ENCODE measurements at regions not wholly inside any gene's neighbourhood (a gene's known extent, or its start where the extent isn't known, plus 50 kb on each side); places are given as distances from the start of the nearest gene placed in this dataset.
"Not testable (repeated sequence)": the region's sequence is repeated elsewhere in the genome, so short reads cannot be mapped to it uniquely, and the experiment has no call there.

GRCh38 chrX:97863261-97863660, 979.6 kb downstream of the RPA4 start:
- H3K36me3 ChIP-seq (ENCODE audit: insufficient read depth, low read depth, low read length): no peaks in the 10 kb centered on the region
- no peak overlapping the region; the same call in 1 of the 2 replicates for H3K9ac ChIP-seq (ENCODE audit: low read depth, low read length)
- H3K4me1 ChIP-seq (ENCODE audit: insufficient read depth, low read length): no peaks in the 10 kb centered on the region
- no peaks in the 10 kb centered on the region for H3K9me3 ChIP-seq (ENCODE audit: insufficient read depth, low read depth, low read length)
- no peak overlapping the region for H3K4me3 ChIP-seq (ENCODE audit: low read length)
- no peaks in the 10 kb centered on the region for H3K27me3 ChIP-seq (ENCODE audit: insufficient read depth, low read length)
- H3K27ac ChIP-seq (ENCODE audit: low read length): no peak overlapping the region

- no peaks in the 10 kb centered on the region for H3K27me3 ChIP-seq (ENCODE audit: insufficient read depth, low read length)
- no peak overlapping the region for H3K9ac ChIP-seq (ENCODE audit: low read depth, low read length)
Measured at GRCh38 chrX:97867266-97867665, 983.6 kb downstream of the RPA4 start.

GRCh38 chrX:97876697-97877407, 993.1 kb downstream of the RPA4 start:
- H3K27ac ChIP-seq (ENCODE audit: low read length): no peak overlapping the region
- H3K9ac ChIP-seq (ENCODE audit: low read depth, low read length): no peak overlapping the region
- H3K27me3 ChIP-seq (ENCODE audit: insufficient read depth, low read length): no peaks in the 10 kb centered on the region
- H3K36me3 ChIP-seq (ENCODE audit: insufficient read depth, low read depth, low read length): no peaks in the 10 kb centered on the region
- no peaks in the 10 kb centered on the region for H3K9me3 ChIP-seq (ENCODE audit: insufficient read depth, low read depth, low read length)
- H3K4me1 ChIP-seq (ENCODE audit: insufficient read depth, low read length): no peaks in the 10 kb centered on the region
- no peak overlapping the region for H3K4me3 ChIP-seq (ENCODE audit: low read length)

More at GRCh38 chrX:97867266-97867665, 983.6 kb downstream of the RPA4 start:
- Histone ChIP-seq H3K9me3 (ENCODE audit: insufficient read depth, low read depth, low read length) (no peaks in the 10 kb centered on the region), H3K4me1 (ENCODE audit: insufficient read depth, low read length) (no peaks in the 10 kb centered on the region), H3K4me3 (ENCODE audit: low read length) (no peak overlapping the region), H3K36me3 (ENCODE audit: insufficient read depth, low read depth, low read length) (no peaks in the 10 kb centered on the region), H3K27ac (ENCODE audit: low read length) (no peak overlapping the region)

GRCh38 chrX:97882306-97882705, 998.6 kb downstream of the RPA4 start:
- no peak overlapping the region for H3K4me3 ChIP-seq (ENCODE audit: low read length)
- no peaks in the 10 kb centered on the region for H3K9me3 ChIP-seq (ENCODE audit: insufficient read depth, low read depth, low read length)
- H3K27ac ChIP-seq (ENCODE audit: low read length): no peak overlapping the region
- no peaks in the 10 kb centered on the region for H3K36me3 ChIP-seq (ENCODE audit: insufficient read depth, low read depth, low read length)
- no peak overlapping the region for H3K9ac ChIP-seq (ENCODE audit: low read depth, low read length)
- H3K27me3 ChIP-seq (ENCODE audit: insufficient read depth, low read length): no peaks in the 10 kb centered on the region
- H3K4me1 ChIP-seq (ENCODE audit: insufficient read depth, low read length): no peaks in the 10 kb centered on the region

- Histone ChIP-seq H3K27me3 (ENCODE audit: insufficient read depth, low read length) (no peaks in the 10 kb centered on the region), H3K9ac (ENCODE audit: low read depth, low read length) (no peak overlapping the region), H3K4me3 (ENCODE audit: low read length) (no peak overlapping the region), H3K27ac (ENCODE audit: low read length) (no peak overlapping the region), H3K36me3 (ENCODE audit: insufficient read depth, low read depth, low read length) (no peaks in the 10 kb centered on the region), H3K9me3 (ENCODE audit: insufficient read depth, low read depth, low read length) (no peaks in the 10 kb centered on the region), H3K4me1 (ENCODE audit: insufficient read depth, low read length) (peaks cover 4% of the 10 kb centered on the region; the same call in 1 of the 2 replicates)
Measured at GRCh38 chrX:97895751-97896150, 1012.0 kb downstream of the RPA4 start.

GRCh38 chrX:97897998-97898397, 1014.3 kb downstream of the RPA4 start:
- Histone ChIP-seq H3K9me3 (ENCODE audit: insufficient read depth, low read depth, low read length) (no peaks in the 10 kb centered on the region), H3K4me3 (ENCODE audit: low read length) (no peak overlapping the region), H3K27me3 (ENCODE audit: insufficient read depth, low read length) (no peaks in the 10 kb centered on the region), H3K36me3 (ENCODE audit: insufficient read depth, low read depth, low read length) (no peaks in the 10 kb centered on the region), H3K9ac (ENCODE audit: low read depth, low read length) (no peak overlapping the region), H3K4me1 (ENCODE audit: insufficient read depth, low read length) (peaks cover 4% of the 10 kb centered on the region; the same call in 1 of the 2 replicates), H3K27ac (ENCODE audit: low read length) (no peak overlapping the region)

- Histone ChIP-seq H3K9me3 (ENCODE audit: insufficient read depth, low read depth, low read length) (no peaks in the 10 kb centered on the region), H3K27ac (ENCODE audit: low read length) (no peak overlapping the region), H3K36me3 (ENCODE audit: insufficient read depth, low read depth, low read length) (no peaks in the 10 kb centered on the region), H3K27me3 (ENCODE audit: insufficient read depth, low read length) (no peaks in the 10 kb centered on the region), H3K9ac (ENCODE audit: low read depth, low read length) (no peak overlapping the region), H3K4me3 (ENCODE audit: low read length) (no peak overlapping the region), H3K4me1 (ENCODE audit: insufficient read depth, low read length) (peaks cover 4% of the 10 kb centered on the region; the same call in 1 of the 2 replicates)
Measured at GRCh38 chrX:97898798-97899197, 1015.1 kb downstream of the RPA4 start.

- peaks cover 5% of the 10 kb centered on the region; the same call in 1 of the 2 replicates for H3K9me3 ChIP-seq (ENCODE audit: insufficient read depth, low read depth, low read length)
- no peaks in the 10 kb centered on the region for H3K36me3 ChIP-seq (ENCODE audit: insufficient read depth, low read depth, low read length)
- no peak overlapping the region for H3K27ac ChIP-seq (ENCODE audit: low read length)
- H3K9ac ChIP-seq (ENCODE audit: low read depth, low read length): no peak overlapping the region
- H3K4me1 ChIP-seq (ENCODE audit: insufficient read depth, low read length): no peaks in the 10 kb centered on the region
- H3K27me3 ChIP-seq (ENCODE audit: insufficient read depth, low read length): no peaks in the 10 kb centered on the region
- no peak overlapping the region for H3K4me3 ChIP-seq (ENCODE audit: low read length)
Measured at GRCh38 chrX:97907791-97908190, 1024.1 kb downstream of the RPA4 start.

- H3K4me3 ChIP-seq (ENCODE audit: low read length): no peak overlapping the region
- no peak overlapping the region for H3K27ac ChIP-seq (ENCODE audit: low read length)
- H3K27me3 ChIP-seq (ENCODE audit: insufficient read depth, low read length): no peaks in the 10 kb centered on the region
- H3K9ac ChIP-seq (ENCODE audit: low read depth, low read length): no peak overlapping the region
- H3K4me1 ChIP-seq (ENCODE audit: insufficient read depth, low read length): no peaks in the 10 kb centered on the region
- no peaks in the 10 kb centered on the region for H3K36me3 ChIP-seq (ENCODE audit: insufficient read depth, low read depth, low read length)
- H3K9me3 ChIP-seq (ENCODE audit: insufficient read depth, low read depth, low read length): peaks cover 5% of the 10 kb centered on the region; the same call in 1 of the 2 replicates
Measured at GRCh38 chrX:97909245-97909644, 1025.5 kb downstream of the RPA4 start.

GRCh38 chrX:97915390-97915789, 1031.7 kb downstream of the RPA4 start:
- H3K9me3 ChIP-seq (ENCODE audit: insufficient read depth, low read depth, low read length); H3K4me1 ChIP-seq (ENCODE audit: insufficient read depth, low read length); H3K9ac ChIP-seq (ENCODE audit: low read depth, low read length); H3K27me3 ChIP-seq (ENCODE audit: insufficient read depth, low read length); H3K36me3 ChIP-seq (ENCODE audit: insufficient read depth, low read depth, low read length); H3K4me3 ChIP-seq (ENCODE audit: low read length); H3K27ac ChIP-seq (ENCODE audit: low read length): not testable (repeated sequence)

GRCh38 chrX:97921223-97921622, 1037.5 kb downstream of the RPA4 start:
- not testable (repeated sequence) for H3K4me1 ChIP-seq (ENCODE audit: insufficient read depth, low read length); H3K9me3 ChIP-seq (ENCODE audit: insufficient read depth, low read depth, low read length); H3K4me3 ChIP-seq (ENCODE audit: low read length); H3K27ac ChIP-seq (ENCODE audit: low read length); H3K9ac ChIP-seq (ENCODE audit: low read depth, low read length); H3K36me3 ChIP-seq (ENCODE audit: insufficient read depth, low read depth, low read length); H3K27me3 ChIP-seq (ENCODE audit: insufficient read depth, low read length)

- Histone ChIP-seq H3K4me1 (ENCODE audit: insufficient read depth, low read length) (no peaks in the 10 kb centered on the region), H3K9ac (ENCODE audit: low read depth, low read length) (no peak overlapping the region), H3K27ac (ENCODE audit: low read length) (no peak overlapping the region), H3K27me3 (ENCODE audit: insufficient read depth, low read length) (no peaks in the 10 kb centered on the region), H3K36me3 (ENCODE audit: insufficient read depth, low read depth, low read length) (no peaks in the 10 kb centered on the region), H3K9me3 (ENCODE audit: insufficient read depth, low read depth, low read length) (no peaks in the 10 kb centered on the region), H3K4me3 (ENCODE audit: low read length) (no peak overlapping the region)
Measured at GRCh38 chrX:97931586-97931985, 1047.9 kb downstream of the RPA4 start.
